ENCODE measurements at regions not wholly inside any gene's neighbourhood (a gene's known extent, or its start where the extent isn't known, plus 50 kb on each side); places are given as distances from the start of the nearest gene placed in this dataset.

DNA sequence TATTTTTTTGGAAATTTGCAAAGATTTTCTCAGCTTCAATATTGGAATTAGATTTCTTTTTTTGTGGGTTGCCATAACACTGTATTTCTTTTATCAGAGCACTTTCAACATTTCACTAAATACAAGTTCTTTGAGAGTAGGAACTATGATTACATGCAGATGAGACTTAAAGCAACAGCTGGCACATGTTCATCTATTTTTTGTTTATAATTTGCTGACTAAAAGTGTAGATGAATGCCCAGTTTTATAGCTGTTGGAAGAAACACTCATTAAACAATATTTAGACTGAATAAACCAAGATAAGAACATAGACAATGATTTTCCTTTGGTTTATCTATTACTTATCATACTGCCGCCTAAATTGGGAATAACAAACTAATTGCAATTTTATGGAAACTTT lies 803.0 kb upstream of the KLHL1 start:
- Histone ChIP-seq H3F3A (ENCODE audit: low read length, unreplicated experiment) (no peaks in the 10 kb centered on the region), H2AFZ (ENCODE audit: low read length) (no peak overlapping the region), H3K4me3 (ENCODE audit: low read length) (no peak overlapping the region), H3K27ac (ENCODE audit: low read length) (no peak overlapping the region), H3K27me3 (ENCODE audit: low read length) (no peaks in the 10 kb centered on the region), H3K4me2 (ENCODE audit: low read length) (no peak overlapping the region), H3K9me3 (ENCODE audit: low read length) (no peaks in the 10 kb centered on the region), H3K36me3 (ENCODE audit: low read depth, low read length) (no peaks in the 10 kb centered on the region), H3K9me2 (replicated peaks; ENCODE audit: low read length) (no peaks in the 10 kb centered on the region), H3K4me1 (ENCODE audit: insufficient read depth, low read length) (no peaks in the 10 kb centered on the region), H3K79me2 (ENCODE audit: low read length) (no peaks in the 10 kb centered on the region), H4K20me1 (ENCODE audit: low read length) (no peaks in the 10 kb centered on the region), H3K9ac (ENCODE audit: low read length) (no peak overlapping the region)
- BruUV-seq (replicated peaks) = no TSS peak
- ChIA-PET CTCF (no interaction called here), POLR2A (ENCODE audit: unreplicated experiment) (no interaction called here)
- ATAC-seq (no peak), DNase-seq (no peak)
- no peak for TF ChIP-seq EZH2phosphoT487 (IDR thresholded peaks at IDR 0.05; ENCODE audit: borderline replicate concordance, low read length)
- no peak for TF ChIP-seq CTCF (conservative IDR thresholded peaks at IDR 0.05; ENCODE audit: low read depth, low read length)
- TF ChIP-seq EZH2 (IDR thresholded peaks at IDR 0.05; ENCODE audit: low read length, unreplicated experiment) = no peak
- intact Hi-C loops (cut with micrococcal nuclease) = loop anchor here (1.0 kb wide), 1 partner anchor 9 kb away; no protein-coding TSS in a partner anchor

DNA sequence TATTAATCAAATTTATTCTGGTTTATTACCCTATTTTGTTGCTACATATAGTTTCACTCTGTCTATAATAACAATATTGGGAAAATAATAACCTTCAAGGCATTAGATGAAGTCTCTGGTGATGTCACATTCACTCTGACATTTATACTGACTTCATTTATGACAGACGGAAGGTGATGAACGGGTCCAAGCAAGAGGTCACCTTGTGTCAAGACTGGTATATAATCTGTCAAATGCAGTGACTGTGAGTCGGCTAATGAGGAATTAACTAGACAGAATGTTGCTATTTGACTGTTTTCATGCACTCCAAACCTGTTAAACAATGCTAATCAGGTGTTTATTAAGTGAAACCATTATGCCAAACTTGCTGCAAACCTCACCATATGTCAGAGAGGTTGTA lies 800.5 kb upstream of the KLHL1 start:
- no peak overlapping the region for H3K4me3 ChIP-seq (ENCODE audit: low read length)
- intact Hi-C loops (cut with micrococcal nuclease) = no loop called here
- no peaks in the 10 kb centered on the region for H4K20me1 ChIP-seq (ENCODE audit: low read length)
- no peak overlapping the region for H3K9ac ChIP-seq (ENCODE audit: low read length)
- CTCF ChIA-PET = no interaction called here
- POLR2A ChIA-PET (ENCODE audit: unreplicated experiment) = no interaction called here
- no peaks in the 10 kb centered on the region for H3K36me3 ChIP-seq (ENCODE audit: low read depth, low read length)
- no peaks in the 10 kb centered on the region for H3K4me1 ChIP-seq (ENCODE audit: insufficient read depth, low read length)
- H3K27me3 ChIP-seq (ENCODE audit: low read length) = no peaks in the 10 kb centered on the region
- no peak overlapping the region for H3K27ac ChIP-seq (ENCODE audit: low read length)
- BruUV-seq (replicated peaks) = no TSS peak
- no peaks in the 10 kb centered on the region for H3K9me3 ChIP-seq (ENCODE audit: low read length)
- no peaks in the 10 kb centered on the region for H3K79me2 ChIP-seq (ENCODE audit: low read length)
- TF ChIP-seq EZH2phosphoT487 (IDR thresholded peaks at IDR 0.05; ENCODE audit: borderline replicate concordance, low read length) (no peak), EZH2 (IDR thresholded peaks at IDR 0.05; ENCODE audit: low read length, unreplicated experiment) (no peak)
- no peaks in the 10 kb centered on the region for H3K9me2 ChIP-seq (replicated peaks; ENCODE audit: low read length)
- no peak for DNase-seq
- no peaks in the 10 kb centered on the region for H3F3A ChIP-seq (ENCODE audit: low read length, unreplicated experiment)
- no peak overlapping the region for H2AFZ ChIP-seq (ENCODE audit: low read length)
- ATAC-seq = no peak
- H3K4me2 ChIP-seq (ENCODE audit: low read length) = no peak overlapping the region

DNA sequence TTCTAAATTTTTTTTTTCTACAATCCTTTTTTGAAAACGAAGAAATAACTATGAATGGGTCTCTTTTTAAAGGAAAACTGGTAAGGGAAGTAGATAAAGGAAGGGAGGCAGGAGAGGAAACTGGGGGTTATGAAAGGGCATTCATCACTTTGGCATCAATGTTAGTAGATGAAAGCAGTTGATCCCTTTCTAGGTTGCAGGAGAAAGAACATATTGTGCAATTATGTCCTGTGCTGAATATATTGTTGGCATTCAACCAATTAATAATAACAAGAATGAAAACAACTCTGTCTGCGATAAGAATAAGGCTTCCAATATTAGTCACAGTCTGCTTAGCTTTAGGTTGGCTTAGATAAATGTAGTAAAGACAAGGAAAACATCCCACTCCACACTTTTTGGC lies 796.8 kb upstream of the KLHL1 start:
- Histone ChIP-seq H3K27me3 (ENCODE audit: low read length) (no peaks in the 10 kb centered on the region), H3K4me3 (ENCODE audit: low read length) (no peak overlapping the region), H4K20me1 (ENCODE audit: low read length) (no peaks in the 10 kb centered on the region), H3K9me2 (replicated peaks; ENCODE audit: low read length) (no peaks in the 10 kb centered on the region), H3K9ac (ENCODE audit: low read length) (no peak overlapping the region), H2AFZ (ENCODE audit: low read length) (no peak overlapping the region), H3K4me2 (ENCODE audit: low read length) (no peak overlapping the region), H3F3A (ENCODE audit: low read length, unreplicated experiment) (no peaks in the 10 kb centered on the region), H3K9me3 (ENCODE audit: low read length) (no peaks in the 10 kb centered on the region), H3K27ac (ENCODE audit: low read length) (no peak overlapping the region), H3K4me1 (ENCODE audit: insufficient read depth, low read length) (no peaks in the 10 kb centered on the region), H3K36me3 (ENCODE audit: low read depth, low read length) (no peaks in the 10 kb centered on the region), H3K79me2 (ENCODE audit: low read length) (no peaks in the 10 kb centered on the region)
- TF ChIP-seq CTCF (conservative IDR thresholded peaks at IDR 0.05; ENCODE audit: low read depth, low read length) = no peak
- TF ChIP-seq EZH2 (IDR thresholded peaks at IDR 0.05; ENCODE audit: low read length, unreplicated experiment) = no peak
- TF ChIP-seq EZH2phosphoT487 (IDR thresholded peaks at IDR 0.05; ENCODE audit: borderline replicate concordance, low read length) = no peak
- intact Hi-C loops (cut with micrococcal nuclease) = no loop called here
- no TSS peak for BruUV-seq (replicated peaks)
- POLR2A ChIA-PET (ENCODE audit: unreplicated experiment) = no interaction called here
- no peak for ATAC-seq
- CTCF ChIA-PET = no interaction called here
- DNase-seq = no peak
